HPDE6-E6E7 (cell line): ENCODE measurements at regions not wholly inside any gene's neighbourhood (a gene's known extent, or its start where the extent isn't known, plus 50 kb on each side); places are given as distances from the start of the nearest gene placed in this dataset.

Source experiments
- DNase-seq: peaks from one replicate; pipeline ENCODE4 v3.0.0; 2011; ENCODE audit warnings: missing footprints; ENCODE audit errors: extremely low spot score

DNA sequence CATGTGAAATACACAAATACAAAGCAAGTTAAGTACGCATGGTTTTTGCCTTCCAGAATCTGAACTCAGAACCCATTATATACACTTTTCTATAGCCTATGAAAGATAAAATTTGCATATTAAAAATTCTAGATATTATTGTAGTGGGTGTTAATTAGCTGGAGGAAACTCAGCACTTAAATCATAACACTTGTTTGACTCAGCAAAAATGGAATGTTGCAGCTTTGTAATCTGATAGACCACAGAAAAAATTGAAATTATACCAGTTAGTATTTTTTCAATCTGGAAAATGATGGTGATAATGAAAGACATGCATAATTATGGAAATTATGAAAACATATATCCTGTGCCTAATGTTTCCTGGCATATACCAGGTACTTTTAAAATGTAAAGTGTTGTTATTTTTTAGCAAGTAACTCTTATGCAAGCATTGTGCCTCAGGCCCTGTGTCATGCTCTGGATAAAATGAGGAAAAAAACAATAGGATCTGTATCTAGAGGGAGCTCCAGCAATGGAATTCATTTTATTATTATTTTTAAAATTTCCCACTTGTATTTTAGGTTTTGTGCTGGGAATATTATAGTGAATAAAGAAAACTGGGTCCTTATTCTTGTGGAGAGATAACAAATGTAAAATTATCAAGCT, 490.4 kb upstream of the SEMA3A start:
- DNase-seq, result no peak

DNA sequence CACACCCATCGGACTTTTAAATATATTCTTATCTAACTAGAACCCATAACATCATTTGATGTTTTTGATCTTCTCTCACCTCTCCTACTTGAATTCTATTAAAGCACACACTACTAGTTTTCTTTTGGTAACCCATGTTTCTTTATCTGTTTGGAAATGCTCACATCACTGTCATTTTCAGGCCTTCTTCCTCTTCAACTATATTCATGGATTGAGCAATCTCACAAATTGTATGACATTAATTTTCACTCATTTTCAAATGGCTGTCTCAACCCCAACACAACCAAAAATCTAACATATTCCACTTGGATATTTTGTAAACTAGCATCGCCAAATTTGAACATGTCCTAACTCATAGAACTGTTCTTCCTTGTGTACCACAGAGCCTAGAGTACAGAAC, 488.0 kb upstream of the SEMA3A start:
- DNase-seq, result no peak

DNA sequence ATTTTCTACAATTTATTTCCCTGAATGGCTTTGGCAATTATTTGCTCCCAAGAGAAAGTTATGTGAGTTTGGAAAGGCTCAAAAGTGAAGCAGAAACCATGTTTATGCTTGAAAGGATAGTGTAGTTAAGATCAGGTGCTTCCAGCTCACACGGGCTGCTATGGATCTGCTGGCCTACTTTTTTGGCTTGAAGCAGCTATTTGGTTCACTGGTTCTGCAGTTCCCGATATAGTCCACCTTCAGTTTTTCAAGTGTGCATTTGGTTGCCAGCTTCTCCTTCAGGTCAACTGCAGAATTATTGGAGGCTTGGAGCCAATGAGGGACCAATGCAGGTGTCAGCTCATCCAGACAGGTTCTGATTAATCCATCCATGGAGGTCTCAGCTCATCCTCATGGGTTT, 484.3 kb upstream of the SEMA3A start:
- no peak for DNase-seq

DNA sequence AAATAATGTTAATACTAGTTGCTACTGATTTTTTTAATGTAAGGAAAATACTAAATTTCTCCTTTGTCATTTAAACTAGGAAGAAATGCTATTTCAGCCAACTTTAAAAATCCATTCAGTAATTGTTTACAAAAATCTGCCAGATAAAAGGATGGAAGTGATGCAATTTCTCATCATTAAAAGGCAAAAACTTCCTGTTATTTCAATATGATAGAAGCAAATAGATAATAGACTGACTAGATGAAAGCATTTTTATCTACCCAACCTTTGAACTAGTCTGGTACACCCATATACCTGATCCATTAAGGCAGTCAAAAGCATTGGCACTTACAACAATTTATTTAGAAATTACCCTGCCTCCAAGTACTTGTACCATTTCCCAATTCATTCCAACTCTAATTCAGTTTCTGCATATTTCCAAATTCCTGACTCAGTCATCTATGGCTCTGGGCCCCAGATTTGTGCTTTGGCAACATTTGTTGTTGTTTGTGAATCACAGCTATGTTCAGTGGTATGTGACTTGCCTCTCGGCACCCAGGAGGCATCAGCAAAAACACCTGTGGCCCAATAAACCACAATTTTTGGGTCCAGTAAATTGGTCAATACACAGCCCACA, 482.6 kb upstream of the SEMA3A start:
- no peak for DNase-seq

DNA sequence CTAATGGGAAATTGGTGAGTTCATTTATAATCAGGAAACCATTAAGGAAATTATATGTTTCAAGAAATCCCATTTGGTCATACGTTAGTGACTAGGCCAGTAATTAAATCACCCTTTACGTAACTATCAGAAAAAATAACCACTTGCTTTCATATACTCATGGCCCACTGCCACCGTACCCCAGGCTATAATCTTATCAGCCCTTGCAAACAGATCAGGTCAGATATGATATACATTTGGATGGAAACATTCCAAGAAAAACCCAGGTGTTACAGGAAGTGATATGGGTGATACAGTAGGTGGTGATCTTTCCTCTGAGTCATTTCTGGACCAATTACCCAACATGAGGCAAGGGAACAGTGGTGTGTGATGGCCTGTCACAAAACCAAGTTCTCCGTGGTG, 481.0 kb upstream of the SEMA3A start:
- DNase-seq, result peak; percentile 64

DNA sequence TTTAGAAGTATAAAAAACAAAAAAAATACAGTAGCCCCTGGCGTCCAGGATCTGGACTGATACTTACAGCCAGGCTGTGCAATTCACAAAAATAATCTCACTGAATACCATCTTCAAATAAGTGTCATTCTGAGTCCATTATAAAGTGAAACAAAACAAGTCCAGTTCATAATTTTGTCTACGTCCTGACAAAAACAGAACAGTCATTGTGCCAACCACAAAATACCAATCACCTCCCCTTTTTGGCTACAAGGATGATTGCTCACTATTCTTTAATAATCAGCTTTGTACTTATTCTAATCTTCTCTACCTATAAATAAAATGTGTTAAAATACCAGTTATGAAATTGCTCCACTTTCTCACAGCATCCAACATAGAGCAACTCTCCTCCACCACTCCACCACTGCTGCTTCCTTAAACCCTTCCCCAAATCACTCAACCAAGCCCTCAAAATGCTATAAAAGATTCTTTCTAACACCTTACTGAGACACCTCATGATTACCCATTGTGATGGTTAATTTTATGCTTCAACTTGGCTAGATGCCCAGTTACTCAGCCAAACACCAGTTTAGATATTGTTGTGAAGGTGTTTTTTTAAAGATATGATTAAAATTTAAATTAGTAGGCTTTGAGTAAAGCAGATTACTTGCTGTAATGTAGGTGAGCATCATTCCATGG, 479.8 kb upstream of the SEMA3A start:
- peak; percentile 1 for DNase-seq

DNA sequence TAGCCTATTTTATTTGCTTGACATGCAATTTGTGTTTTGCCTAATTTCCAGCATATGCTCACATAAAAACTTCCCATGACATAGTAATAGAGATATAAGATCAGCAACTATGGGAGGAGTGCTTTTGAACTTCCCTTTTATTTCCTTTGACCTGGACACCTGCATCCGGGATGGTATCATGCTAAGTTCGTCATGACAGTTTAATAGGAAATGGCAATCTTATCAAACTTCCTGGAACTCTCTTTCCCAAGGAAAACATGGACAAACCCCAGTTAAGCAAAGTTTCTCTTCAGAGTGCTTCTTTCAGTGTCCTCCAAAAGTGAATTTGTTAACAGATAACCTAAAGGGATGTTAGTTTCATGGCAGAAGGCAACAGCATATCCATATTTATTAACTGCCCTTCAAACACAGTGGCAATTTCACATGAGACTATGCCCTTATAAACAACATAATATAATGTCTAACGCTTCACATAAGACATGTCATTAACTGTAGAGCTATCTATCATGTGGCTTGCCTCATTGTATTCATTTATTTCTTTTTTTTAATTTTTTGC, 474.7 kb upstream of the SEMA3A start:
- no peak for DNase-seq

DNA sequence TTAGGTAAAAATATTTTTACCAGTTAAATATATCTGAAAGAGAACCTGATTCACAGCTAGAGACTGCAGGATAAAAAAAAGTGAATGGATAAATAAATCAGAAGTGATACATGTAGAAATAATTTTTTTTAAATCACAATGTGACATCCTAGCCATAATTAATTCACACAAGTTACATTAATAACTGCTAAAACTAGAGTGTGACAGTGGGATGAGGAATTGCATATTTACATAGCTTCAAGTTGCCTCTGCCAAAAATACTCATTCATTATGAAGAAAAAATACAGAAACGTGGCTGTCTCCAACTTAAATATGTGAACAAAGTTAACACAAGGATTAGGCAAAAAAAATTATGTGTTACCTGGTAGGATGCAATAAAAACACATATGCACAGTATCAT, 473.5 kb upstream of the SEMA3A start:
- DNase-seq, result no peak

DNA sequence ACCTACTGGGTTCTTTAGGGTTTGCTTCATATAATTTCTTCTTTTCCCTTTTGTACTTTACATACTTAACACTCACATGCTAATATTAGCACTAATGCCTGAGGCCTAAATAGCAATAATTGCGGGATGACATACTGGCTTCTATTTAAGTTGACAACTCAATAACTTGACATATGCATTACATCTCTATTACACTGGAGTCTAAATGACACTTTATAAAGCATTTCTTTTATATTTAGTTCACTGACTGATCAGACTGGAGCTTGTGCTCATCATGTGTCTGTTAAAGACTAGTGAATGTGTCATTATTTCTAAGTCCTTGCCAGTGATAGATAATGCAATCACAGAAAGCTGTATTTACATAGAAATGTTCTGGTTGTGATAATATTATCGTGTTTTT, 472.1 kb upstream of the SEMA3A start:
- no peak for DNase-seq

DNA sequence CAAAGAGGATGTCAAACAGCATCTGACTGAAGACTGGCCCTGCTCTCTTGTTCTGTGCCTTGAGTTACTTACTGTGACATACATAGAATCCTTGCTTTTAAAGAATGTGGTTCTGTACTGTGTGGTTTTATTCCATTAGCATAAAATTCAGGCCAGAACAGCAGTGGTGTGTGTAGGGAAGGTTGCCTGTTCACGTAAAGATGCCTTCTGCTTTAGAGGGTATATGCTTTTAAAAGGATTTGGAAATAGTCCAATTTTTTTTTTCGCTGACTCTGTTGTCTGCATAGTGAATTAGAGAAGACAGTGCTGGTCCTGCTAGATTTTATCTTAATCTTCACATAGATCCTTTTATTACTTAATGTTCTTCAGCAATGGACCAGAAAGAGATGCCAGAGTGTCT, 470.8 kb upstream of the SEMA3A start:
- no peak for DNase-seq

DNA sequence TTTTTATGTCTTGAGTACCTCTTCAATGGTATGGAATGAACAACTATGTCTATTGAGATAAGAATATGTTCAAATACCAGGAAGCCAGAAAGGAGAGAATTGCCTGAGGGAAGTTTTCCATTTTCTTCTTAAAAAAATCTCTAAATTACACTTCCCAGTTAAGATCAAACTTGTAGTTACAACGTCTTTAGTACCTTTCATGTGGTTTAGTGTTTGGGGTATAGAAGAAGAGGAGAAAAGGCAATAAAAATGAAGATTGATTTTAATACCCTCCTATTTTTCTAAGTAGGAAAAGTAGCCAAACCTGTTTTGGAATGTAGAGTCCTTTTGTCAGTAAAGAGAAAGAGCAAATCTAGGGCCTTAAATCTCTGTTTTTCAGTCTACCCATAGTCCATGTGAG, 470.0 kb upstream of the SEMA3A start:
- DNase-seq, result no peak

DNA sequence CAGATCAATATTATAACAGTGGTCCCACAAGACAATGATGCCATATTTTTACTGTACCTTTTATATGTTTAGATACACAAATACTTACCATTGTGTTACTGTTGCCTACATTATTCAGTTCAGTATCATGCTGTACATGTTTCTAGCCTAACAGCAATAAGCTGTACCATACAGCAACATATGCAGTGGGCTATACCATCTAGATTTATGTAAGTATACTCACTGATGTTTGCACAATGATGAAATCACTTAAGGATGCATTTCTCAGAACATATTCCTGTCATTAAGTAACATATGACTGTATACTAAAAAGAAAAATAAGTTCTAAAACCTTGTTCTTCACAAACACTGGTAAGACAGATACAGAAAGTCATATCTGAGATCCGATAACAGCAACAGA, 468.6 kb upstream of the SEMA3A start:
- no peak for DNase-seq

DNA sequence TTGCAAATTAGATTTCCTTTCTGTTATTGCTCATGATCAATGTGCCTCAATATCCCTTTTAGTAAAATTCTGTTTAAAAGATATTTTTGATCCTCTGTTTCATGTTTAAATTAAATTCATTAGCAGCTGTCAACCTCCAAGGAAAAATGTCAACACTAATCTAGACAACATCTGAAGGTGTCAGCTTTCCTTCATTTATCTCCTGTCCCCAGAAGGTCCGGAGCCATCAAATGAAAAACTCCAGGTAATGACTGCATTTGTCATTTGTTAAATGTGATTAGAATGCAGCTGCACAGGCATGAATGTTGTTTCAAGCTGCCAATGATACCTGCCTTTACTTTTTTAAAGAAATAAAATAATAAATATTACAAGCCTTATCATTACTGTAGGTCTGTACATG, 463.7 kb upstream of the SEMA3A start:
- DNase-seq, result no peak

DNA sequence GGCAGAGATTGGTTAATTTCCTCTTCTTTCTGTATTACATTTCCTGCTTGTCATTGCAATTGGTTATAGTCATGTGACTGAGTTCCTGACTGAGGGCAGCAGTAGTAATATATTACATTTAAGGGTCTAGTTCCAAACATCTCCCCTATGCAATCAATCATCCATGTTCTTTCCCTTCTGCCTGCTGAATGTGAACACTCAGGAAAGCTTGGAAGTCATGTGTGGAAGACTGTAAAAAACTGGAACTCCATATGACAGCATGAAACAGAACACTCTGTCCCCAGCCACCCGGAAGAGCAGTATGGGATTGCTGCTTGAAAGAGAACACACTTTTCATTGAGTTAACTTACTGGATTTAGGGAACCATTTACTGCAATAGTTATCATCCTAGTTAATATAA, 459.7 kb upstream of the SEMA3A start:
- DNase-seq, result no peak

DNA sequence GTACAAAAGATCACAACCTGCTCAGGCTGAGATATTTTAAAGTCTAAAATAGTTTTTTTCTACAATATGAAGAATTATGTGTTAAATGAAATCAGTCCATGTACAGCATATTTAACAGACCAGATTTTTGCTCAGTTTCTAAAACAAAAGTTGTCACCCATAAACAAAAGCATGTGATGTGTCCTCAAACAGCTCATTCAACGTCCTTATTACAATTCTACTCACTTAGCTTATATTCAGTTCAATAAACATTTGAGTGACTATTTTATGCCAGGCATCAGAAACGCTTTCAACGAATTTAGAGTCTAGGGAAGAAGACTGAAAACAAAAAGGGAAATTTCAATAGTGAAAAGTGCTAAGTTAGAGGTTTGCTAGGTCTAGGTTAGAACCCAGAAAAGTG, 457.3 kb upstream of the SEMA3A start:
- no peak for DNase-seq

DNA sequence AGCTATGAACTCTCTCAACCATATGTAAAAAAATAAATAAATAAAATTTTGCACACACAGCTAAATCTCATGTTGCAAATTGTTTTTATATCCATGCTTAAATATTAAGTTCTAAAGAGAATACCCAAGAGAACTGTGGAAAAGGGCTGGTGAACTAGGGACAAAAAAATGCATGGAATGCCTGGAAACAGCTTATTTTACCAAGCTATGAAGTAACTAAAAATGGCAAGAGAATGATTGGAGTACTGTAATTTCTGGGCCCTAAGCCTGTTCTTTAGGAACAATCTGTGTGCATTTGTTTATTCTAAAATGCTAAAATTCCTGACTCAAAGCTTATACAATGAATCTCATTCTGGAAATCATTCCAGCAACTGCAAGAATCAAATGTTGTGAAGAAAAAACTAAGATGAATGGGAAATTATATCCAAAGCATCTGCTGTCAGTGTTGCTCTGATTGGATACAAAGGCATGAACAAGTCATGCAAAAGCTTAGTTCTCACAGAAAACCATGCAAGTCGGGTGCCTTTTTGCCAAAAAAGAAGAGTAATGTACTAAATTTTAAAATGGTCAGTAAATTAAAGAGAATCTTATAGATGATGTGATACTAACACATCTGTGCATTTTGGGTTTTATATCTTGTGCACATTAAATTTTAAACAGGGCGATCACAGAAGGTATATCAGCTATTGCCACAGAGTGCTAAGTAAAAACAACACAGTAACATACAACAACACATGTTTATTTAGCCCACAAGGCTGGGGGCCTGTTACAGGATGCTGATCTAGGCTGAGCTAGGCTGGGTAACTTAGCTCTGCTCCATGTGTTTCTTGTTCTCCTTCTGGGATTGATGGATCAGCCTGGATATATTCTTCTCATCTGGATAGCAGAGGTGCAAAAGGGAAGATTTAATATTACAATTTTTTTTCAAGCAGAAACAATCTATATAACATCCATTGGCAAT, 453.5 kb upstream of the SEMA3A start:
- no peak for DNase-seq

DNA sequence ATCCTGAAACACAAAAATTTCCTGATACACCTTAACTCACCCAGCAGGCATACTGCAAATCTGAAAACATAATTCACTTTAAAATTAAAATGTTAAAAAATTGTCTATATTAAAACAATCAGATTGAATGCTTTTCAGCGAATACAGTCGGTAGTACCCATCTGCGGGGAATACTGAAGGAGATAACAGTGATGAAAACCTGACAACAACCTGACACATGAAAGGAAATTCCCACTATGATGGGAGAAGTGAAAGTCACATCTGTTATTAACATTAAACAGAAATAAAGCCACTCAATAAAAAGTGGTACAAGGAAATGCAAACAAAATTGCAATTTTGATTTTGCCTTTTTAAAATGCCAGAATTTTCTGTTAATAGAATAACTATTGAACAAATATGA, 448.0 kb upstream of the SEMA3A start:
- no peak for DNase-seq

DNA sequence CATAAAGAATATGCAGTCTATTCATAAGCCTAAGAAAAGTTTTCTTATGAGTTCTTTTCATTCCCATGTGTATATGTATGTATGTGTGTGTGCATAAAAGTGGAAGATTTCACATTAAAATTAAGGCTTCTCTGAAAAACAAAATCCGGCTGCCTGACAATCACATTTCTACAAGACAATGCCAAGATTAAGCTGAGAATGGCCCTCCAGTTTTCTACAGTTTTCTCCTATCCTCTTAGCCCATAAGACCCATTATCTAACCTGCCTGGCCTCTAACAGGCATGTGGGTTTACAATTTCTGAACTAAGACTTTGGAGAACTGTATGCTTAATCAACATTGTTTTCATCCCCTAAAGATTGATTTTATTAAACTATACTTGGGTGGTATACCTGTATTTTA, 446.0 kb upstream of the SEMA3A start:
- no peak for DNase-seq

DNA sequence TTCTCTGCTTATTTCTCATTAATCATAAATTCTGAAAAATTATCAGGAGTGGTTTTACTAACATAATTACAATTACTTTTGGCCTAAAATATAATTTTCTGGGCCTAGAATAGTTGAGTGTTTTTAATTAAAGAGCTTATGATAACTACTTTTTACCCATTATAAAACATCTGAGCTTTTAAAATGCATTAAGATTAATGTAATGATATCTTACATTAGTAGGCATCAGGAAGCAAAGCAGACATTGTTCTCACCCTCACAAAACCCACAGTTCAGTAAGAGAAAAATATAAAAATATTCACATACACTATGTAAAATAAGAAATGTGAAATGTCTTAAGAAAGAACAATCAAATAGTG, 443.7 kb upstream of the SEMA3A start:
- DNase-seq, result no peak

DNA sequence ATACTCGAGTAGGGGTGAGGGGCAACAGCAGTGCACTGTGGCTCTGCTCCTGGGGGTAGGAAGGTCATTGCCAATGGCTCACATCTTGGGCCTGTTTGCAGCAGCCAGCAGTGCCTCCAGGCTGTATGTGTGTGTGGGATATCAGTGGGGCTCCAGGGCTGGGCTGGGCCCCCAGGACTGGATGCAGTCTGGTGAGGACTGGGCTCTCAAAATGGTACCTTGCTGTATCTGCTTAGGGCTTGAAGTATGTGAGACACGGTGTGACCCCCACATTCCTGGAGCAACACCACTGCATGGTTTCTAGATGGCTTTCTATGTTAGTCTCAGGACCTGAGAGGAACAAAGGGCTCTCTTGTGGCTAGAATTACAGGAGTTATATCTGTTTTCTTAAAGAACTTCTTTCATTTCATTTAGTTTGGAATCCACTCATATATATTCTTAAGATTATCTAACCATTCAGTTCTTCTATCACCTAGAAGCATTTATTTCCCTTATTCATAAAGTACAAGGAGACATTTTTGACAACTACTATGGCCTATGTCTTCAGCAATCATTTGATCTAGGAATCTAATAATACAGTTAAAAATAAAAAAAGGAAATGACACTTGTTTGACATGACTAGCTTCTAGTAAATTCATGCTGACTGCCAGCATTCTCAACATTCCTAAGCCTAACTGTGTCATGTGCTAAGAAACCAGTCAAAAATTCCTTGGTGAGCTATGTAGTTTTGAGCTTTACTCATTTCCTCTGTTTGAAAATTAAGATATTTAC, 443.2 kb upstream of the SEMA3A start:
- DNase-seq, result peak; percentile 12

DNA sequence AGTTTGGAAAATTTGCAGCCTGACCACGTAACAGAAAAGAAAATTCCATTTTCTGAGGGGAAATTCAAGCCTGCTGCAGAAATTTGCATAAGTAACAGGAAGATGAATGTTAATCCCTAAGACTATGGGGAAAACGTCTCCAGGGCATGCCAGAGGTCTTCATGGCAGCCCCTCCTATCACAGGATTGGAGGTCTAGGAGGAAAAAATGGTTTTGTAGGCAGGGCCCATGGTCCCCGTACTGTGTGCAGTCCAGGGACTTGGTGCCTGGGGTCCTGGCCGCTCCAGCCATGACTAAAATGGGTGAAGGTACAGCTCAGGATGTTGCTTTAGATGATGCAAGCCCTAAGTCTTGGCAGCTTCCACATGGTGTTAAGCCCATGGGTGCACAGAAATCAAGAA, 437.3 kb upstream of the SEMA3A start:
- DNase-seq, result no peak
